LHCN-M2 (cell line): ENCODE measurements at regions not wholly inside any gene's neighbourhood (a gene's known extent, or its start where the extent isn't known, plus 50 kb on each side); places are given as distances from the start of the nearest gene placed in this dataset.

Experiments used
- DNase-seq: peaks from one replicate; pipeline ENCODE4 v3.0.0-alpha.2; 2012; ENCODE audit warnings: low read depth

GRCh38 chr2:160672211-160672610 is 178.6 kb upstream of the RBMS1 start:
- no peak for DNase-seq

GRCh38 chr2:160674146-160674750 is 180.6 kb upstream of the RBMS1 start:
- no peak for DNase-seq

GRCh38 chr2:160679686-160680085 is 186.1 kb upstream of the RBMS1 start:
- DNase-seq, result no peak

- no peak for DNase-seq
These were observed 186.7 kb upstream of the RBMS1 start for GRCh38 chr2:160680294-160680693.

GRCh38 chr2:160680974-160681373 is 187.4 kb upstream of the RBMS1 start:
- DNase-seq, result no peak

GRCh38 chr2:160683206-160683605 is 189.6 kb upstream of the RBMS1 start:
- no peak for DNase-seq

- no peak for DNase-seq
These were observed 194.0 kb upstream of the RBMS1 start for GRCh38 chr2:160687629-160688028.

- DNase-seq, result no peak
These were observed 195.8 kb upstream of the RBMS1 start for GRCh38 chr2:160689441-160689840.

- no peak for DNase-seq
These were observed 200.6 kb upstream of the RBMS1 start for GRCh38 chr2:160694221-160694620.

- DNase-seq, result no peak
These were observed 201.0 kb upstream of the RBMS1 start for GRCh38 chr2:160694631-160695030.

GRCh38 chr2:160695402-160696086 is 201.9 kb upstream of the RBMS1 start:
- DNase-seq, result peak; percentile 86

GRCh38 chr2:160696087-160696452 is 202.5 kb upstream of the RBMS1 start:
- DNase-seq, result no peak

GRCh38 chr2:160697817-160698216 is 204.2 kb upstream of the RBMS1 start:
- DNase-seq, result no peak

- no peak for DNase-seq
These were observed 206.6 kb upstream of the RBMS1 start for GRCh38 chr2:160700021-160700814.

- no peak for DNase-seq
These were observed 208.2 kb upstream of the RBMS1 start for GRCh38 chr2:160701822-160702221.

GRCh38 chr2:160702754-160703153 is 209.1 kb upstream of the RBMS1 start:
- DNase-seq, result no peak

GRCh38 chr2:160703648-160704585 is 210.3 kb upstream of the RBMS1 start:
- DNase-seq, result peak; percentile 19

- DNase-seq, result no peak
These were observed 221.8 kb upstream of the RBMS1 start for GRCh38 chr2:160715428-160715827.

- DNase-seq, result peak; percentile 85
These were observed 225.5 kb upstream of the RBMS1 start for GRCh38 chr2:160719116-160719515.

- DNase-seq, result peak; percentile 35
These were observed 226.5 kb upstream of the RBMS1 start for GRCh38 chr2:160720098-160720497.
